ENCODE measurements at regions not wholly inside any gene's neighbourhood (a gene's known extent, or its start where the extent isn't known, plus 50 kb on each side); places are given as distances from the start of the nearest gene placed in this dataset.
"Not testable (repeated sequence)": the region's sequence is repeated elsewhere in the genome, so short reads cannot be mapped to it uniquely, and the experiment has no call there.

DNA sequence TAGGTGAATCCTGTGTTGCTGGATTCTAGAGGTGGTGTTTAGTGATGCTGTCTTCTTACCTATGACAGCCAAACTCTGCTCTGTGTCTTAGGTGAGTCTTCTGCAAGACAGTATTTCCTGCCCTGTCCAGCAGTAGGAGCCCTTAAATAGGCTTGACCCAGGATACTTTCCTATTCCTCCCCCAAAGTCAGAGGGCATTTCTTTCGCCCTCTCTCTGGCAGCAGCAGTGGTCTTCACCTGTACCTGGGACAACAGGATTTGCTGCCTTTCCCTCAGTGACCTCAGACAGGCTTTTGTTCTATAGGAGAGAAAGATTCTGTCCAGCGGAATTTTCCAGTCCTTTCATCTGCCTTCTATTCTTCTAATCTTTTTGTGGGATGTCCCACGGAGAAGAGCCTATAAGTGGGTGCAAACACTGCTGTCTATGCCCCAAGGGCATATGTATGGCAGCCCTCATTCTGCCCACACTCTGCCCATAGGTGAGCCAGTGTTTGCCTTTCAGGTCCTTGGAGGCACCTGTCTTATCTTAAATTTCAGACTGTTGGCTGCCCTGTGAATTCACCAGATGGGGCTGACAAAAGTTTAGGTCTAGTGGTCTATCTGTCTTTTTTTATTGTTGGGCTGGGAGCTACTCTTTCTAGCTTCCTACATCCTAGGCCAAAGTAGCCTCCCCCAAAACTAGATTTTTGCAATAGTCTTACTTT, 177.3 kb upstream of the SPOPL start:
- DNase-seq = no peak

DNA sequence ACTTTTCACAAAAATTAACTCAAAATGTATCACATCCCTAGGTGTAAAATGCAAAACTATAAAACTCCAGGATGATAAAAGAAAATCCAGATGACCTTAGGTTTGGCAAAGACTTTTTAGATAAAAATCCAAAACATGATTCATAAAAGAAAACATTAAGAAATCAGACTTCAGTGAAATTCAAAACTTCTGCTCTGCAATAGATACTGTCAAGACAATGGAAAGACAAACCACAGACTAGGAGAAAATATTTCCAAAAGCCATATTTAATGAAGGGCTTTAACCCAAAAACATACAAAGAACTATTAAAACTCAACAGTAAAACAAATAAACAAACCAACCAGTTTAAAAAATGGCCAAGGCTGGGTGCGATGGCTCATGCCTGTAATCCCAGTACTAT, 173.6 kb upstream of the SPOPL start:
- DNase-seq = no peak

DNA sequence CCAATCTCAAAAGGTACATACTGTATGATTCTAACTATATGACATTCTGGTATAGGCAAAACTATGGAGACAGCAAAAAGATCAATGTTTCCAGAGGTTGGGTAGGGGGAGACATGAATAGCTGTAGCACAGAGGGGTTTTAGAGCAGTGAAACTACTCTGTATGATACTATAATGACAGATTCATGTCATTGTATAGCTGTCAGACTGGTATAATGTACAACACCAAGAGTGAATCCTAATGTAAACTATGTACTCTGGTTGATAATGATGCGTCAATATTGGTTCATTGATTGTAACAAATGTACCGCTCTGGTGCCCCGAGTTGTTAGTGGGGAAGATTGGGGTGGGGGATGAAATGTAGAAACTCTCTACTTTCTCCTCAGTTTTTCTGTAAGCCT, 172.4 kb upstream of the SPOPL start:
- no peak for DNase-seq

DNA sequence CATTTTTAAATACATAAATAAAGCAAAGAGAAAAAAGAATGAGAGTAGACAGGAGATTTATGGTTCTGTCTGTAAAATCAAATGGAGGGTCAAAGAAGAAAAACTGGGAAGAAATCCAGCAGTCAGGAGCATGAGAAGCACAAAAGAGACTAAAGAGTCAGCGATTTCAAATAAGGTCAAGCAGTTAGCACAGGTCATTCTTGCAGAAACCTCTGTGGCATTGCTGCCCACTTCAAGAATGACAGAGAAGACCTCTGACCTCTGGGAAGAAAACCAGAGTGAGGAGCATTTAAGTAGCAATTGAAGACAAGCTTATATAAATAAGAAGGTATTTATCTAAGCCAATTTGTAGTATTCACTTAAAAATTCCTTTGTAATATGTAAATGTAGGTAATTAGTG, 172.0 kb upstream of the SPOPL start:
- no peak for DNase-seq

DNA sequence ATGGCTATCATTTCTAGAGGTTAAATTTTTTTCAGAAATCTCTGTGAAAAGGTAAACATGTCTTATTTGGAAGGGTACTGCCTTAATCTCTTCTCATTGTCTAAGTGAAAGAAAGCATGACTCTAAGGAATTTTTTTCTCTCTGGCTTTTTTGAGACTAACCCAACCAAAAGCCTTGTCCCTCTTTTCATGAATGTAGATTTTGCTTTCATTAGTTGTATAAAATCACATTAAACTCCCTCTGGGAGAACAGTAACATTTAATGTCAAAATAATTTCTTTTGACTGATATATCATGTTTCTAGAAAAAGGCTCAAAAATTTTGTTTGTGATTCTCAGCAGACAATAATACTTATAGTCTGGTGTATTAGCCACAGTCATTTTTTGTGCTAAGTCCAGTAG, 168.4 kb upstream of the SPOPL start:
- no peak for DNase-seq

DNA sequence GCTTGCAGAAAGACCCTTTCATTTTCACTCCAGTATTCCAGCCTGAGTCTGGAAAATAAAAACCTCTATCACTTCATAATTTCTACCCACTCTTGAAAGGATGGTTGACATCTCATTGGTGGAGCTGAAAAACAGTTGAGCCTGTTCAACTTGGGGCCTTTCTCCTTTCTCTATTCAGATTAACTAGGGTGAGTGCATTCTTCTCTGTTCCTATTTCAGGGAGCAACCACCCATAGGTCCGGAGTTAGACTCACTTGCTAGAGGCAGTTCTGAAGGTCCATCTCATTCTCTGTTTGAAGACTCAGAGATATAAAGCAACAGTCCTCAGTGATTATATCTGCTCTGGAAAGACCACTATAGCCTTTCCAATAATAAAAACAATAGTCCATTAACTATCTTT, 167.9 kb upstream of the SPOPL start:
- DNase-seq = no peak

DNA sequence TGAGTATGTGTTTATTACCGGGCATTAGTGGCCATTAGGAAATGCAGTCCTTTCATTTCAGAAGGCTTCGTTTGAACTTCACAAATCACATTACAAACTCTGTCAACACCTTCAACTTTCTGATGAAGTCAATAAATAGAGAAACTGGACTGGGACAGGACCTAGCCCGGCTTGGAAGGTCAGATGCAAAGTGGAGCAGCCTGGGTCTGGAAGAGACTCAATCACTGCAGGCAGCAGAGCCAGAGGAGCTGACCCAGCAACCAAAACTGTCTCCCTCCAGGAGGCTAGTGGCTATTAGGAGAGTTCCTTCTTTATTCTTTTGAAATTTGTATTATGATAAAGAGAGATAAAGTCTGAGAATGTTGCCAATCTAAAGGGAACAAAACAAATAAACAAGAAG, 167.2 kb upstream of the SPOPL start:
- no peak for DNase-seq

DNA sequence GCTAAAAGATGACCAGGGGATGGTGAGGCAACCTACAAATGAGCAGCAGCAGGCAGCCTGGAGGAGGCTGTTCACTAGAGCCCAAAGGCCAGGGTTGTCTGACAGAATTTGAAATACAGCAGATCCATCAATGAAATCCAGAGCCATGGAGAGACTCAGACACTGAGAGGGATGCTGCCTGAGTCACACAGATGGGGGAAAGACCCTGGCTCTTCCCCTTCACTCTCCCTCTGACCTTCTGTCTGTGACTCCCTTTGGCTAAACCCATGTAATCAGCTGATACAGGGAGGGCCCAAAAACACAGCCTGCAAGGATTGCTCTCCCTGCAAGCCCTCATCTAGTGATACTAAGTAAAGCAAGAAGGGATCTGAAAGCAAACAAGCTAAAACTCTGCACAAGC, 166.5 kb upstream of the SPOPL start:
- no peak for DNase-seq

DNA sequence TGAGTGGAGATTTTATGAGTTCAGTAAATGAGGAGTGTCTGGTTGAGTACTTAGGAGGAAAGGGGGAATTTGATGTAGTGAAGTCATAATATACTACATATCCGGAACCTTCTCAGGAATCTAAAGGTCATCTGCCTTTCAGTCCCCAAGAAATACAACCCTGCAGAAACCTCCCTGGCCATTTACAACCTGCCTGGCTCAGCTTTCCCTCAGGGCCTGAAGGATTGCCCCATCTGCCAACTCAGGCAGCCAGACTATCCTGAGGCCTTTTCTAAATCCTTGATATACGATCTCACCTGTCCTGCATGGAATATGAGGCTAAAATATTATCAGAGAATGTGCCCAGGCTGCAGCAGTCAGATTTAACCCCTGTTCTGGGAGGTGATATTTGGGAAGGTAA, 165.4 kb upstream of the SPOPL start:
- no peak for DNase-seq

DNA sequence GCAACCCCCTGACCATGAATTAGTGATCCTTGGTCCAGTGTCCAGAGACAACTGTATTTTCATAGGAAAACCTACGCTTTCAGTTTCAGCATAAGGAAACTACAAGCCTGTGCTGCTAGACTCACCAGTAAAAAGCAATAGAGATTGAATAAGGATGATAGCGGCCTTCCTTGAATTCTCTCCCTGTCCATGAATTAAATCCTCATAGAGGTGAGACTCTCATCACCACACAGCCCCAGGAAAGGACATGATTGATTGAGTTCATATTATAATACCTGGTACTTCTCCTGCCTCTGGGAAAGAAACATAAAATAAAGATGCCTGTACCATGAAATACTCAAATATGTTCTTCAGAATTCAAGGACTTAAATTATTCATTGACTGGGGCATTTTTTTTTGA, 146.3 kb upstream of the SPOPL start:
- DNase-seq = no peak

DNA sequence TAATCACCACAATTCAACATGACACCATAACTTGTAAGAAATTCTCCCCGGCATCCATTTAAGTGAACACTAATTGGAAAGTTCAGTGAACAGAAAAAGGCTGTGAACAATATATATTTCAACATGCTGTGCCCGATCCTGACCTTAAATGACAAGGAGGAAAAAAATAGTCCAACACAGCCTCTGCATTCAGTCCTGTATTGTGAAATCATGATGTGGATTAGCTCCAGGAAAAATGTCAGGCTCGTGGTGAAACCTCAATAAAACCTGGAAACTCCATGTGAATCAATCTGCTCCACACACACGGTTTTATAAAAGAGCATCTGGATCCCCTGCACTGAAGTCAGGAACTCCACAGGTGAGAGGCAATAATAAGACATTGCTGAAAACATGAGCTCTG, 145.4 kb upstream of the SPOPL start:
- DNase-seq = no peak

DNA sequence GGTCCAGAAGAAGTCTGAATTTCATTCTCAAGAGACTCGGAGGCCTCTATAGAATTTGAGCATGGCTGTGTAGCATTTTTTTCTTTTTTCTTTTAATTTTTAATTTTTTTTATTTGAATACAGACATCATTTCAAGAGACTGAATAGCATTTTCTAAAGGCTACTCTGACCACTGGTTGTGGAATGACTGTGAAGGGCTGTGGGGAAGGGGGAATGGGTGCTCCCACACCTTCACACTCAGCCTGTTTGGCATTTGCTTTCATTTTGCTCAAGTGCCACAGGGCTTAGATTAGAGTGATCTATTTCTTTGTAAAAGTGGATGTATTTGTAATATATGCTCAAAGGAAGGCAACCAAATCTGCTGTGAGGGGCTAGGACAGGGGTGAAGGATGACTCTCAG, 142.0 kb upstream of the SPOPL start:
- DNase-seq = no peak

DNA sequence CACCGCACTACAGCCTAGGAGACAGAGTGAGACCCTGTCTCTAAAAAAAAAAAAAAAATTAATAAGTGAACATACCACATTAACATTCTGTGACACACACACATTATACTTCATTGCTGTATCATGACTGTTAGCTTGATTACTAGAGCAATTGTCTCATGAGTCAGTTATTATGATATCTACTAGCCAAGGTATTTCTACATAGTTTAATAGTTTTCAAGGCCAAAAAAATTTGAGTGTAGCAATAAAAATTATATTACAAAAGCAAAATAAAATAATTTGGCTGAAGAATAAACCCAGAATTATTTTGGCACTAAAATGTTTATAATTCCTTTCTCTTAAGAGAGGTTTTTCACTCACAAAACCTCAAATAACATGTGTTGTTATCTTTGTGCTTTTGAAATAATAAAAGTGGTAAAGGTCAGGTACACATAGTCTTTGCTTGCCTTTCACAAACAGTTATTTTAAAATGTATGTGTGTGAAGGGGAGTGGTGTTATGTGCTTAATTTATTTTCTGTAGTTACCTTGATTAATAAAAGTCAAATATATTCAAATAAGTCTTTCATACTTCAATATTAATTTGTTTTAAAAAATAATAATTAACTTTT, 136.9 kb upstream of the SPOPL start:
- DNase-seq = no peak

DNA sequence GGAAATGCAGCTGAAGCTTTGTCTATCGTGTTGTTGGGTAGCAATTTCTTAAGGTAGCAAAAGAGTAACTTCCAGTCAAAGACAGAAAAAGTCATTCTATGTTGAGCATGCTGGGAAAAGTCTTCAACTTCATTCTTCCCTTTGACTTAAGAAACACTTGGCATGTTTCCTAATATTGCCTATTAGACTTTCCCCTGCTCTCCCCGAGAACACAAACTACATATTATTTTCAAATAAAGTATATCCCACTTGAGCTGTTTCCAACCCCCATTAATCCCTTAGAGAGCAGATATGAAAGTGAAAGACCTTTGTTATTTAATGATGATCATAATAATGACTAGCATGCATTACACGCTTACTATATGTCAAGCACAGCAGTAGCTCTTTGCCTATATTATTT, 136.0 kb upstream of the SPOPL start:
- no peak for DNase-seq

DNA sequence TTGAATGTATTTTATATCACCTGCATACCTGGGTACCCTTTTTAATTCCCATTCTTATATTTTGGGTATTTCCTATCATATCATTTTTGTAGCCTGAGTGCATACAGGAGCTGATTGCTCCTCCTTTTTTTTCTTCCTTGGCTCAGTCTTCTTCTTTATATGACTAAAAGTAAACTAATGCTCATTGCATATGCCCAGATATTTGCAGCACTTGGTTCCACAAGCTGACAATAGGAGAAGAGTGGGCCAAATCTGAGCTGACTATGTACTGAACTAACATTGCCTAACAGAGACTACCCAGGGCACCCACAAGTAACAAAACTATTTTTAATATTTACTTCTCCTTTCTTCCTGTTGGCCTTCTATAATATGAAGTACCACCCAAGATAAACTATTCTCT, 131.7 kb upstream of the SPOPL start:
- DNase-seq = no peak

DNA sequence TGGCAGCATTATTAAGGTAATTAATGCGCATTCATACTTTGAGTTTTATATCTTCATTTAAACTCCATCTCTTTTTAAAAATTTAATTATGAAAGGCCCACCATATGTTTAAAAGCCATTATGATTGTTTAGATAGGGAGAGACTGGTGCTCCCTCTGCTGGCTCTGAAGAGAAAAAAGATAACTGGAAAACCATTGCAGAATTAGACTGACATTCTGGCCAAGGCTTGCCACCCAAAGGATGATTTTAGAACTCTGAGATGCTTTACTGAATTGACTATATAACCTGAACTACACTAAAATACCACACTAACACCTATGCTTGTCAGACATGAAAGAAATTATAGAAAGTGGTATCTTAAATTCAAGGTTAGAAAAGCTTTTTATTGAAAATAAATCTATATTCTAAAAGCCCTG, 127.6 kb upstream of the SPOPL start:
- peak; percentile 6 for DNase-seq

DNA sequence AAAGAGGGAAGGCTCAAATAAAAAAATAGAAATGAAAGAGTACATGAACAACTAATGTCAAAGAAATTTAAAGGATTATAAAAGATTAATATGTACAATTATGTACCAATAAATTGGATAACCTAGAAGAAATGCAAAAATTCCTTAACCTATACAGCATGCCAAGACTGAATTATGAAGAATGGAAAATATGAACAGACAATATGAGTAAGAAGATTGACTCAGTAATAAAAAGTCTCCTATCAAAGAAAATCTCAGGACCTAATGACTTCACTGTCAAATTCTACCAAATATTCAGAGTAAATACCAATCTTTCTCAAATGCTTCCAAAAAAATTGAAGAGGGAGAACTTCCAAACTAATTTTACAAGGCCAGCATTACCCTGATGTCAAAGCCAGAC, 120.2 kb upstream of the SPOPL start:
- DNase-seq = no peak

DNA sequence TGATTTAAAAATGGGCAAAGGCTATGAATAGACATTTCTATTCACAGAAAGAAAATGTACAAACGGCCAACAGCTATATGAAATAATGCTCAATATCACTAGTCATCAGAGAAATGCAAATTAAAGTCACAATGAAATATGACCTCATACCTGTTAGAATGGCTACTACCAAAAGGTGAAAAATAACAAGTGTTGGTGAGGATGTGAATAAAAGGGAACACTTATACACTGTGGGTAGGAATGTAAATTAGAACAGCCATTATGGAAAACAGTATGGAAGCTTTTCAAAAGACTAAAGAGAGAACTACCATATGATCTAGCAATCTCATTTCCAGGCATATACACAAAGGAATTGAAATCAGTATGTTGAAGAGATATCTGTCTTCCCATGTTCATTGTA, 118.9 kb upstream of the SPOPL start:
- DNase-seq = no peak

DNA sequence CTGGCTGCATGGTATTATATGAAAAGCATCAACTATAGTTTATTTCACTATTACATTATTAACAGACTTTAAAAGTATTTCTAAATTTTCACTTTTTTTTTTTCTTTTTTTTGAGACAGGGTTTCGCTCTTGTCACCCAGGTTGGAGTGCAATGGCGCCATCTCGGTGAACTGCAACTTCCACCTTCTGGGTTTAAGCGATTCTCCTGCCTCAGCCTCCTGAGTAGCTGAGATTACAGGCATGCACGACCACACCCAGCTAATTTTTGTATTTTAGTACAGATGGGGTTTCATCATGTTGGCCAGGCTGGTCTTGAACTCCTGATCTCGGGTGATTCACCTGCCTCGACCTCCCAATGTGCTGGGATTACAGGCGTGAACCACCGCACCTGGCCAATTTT, 115.4 kb upstream of the SPOPL start:
- DNase-seq = not testable (repeated sequence)

DNA sequence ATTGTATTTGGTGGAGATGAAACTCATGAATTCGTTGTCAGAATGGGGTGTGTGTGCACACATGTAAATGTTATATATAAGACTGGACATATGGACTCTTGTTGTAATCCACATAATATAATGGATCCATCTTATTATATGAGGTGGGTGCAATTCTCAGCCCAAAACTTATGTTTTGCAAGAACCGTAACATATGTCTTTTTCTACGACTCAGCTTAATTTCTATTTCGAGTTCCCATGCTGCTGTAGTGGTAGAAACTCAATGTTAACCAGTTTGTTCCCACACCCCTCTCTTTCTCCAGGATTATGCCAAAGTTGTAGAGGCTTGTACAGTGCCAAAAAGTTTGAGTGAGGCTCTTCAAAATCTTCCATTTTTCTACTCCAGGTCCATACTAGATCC, 112.5 kb upstream of the SPOPL start:
- DNase-seq = no peak

DNA sequence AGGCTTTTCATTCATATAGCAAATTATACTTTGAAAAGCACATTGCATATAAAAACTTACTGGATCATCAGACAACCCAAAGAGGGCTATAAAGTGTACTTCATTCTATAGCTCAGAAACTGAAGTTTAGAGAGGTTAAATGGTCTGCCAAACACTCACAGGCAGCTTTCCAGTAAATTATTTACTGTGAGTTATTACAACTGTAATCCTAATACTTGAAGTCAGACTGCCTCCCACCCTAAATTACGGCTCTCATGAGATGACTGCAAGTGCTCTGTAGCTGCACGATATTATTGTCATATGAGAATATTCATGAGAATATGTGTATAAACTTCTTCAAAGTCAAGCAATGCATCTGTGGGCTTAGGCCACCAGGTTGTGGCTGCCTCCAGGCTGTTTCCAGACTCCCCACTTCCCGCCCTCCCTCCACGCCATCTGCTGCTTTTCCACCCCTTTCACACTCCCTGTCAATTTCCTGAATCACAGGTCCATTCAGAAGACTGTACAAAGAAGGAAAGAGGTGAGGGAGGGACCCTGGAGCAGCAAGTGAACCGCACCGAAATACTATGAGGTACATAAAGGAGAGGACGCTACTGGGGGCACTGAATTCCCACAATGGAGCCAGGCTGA, 111.1 kb upstream of the SPOPL start:
- no peak for DNase-seq

DNA sequence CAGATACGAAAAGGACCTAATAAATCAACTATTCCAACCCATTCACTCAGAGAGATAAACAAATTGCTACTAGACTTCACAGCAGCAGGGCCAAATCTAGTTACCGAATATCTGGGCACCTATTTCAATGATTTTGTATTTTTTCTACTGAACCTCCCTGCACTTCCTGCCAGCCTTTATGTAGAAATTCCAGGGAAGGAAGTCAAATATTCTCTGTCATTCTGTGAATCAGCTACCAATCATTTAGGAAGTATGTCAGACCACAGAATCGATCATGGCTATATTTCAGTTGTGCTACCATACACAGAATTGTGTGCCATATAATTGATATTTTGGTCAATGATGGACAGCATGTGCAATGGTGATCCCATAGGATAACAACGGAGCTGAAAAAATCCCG, 109.6 kb upstream of the SPOPL start:
- no peak for DNase-seq

DNA sequence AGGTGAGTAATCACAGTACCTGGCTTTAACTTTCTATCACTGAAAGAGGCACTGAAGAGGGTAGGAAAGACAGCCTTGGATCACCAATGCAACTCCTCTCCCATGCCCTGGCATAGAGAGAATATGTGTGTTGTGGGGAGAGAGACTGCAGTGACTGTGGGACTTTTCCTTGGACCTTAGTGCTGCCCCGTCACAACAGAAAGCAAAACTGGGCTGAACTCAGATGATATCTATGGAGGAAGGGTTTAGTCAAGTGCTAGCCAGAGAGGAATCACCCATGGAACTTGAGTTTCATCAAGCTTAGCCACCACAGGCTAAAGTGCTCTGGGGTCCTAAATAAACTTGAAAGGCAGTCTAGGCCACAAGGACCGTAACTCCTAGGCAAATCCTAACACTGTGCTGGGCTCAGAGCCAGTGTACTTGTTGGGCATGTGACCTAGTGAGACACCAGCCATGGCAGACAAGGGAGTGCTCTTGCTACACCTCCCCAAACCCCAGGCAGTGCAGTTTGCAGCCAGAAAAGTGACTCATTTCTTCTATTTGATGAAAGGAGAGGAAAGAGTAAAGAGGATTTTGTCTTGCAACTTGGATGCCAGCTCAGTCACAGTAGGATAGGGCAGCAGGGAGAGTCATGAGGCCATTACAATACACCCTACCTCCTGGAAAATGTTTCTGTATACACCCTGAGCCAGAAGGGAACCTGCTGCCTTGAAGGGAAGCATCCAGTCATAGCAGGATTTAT, 105.8 kb upstream of the SPOPL start:
- DNase-seq = no peak

DNA sequence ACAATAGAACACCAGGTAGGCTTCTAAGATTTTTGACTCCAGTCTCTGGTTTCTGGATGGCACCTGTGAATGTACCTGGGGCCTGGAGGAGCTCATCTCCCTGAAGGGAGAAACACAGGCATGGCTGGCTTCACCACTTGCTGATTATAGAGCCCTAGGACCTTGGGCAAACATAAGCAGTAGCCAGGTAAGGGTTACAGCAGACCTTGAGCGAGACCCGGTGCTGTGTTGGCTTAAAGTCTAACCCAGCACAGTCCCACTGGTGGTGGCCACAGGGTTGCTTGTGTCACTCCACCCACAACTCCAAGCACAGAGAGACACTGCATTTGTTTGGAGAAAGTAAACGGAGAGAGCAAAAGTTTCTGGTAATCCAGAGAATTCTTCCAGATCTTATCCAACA, 104.7 kb upstream of the SPOPL start:
- no peak for DNase-seq

All from activated CD4-positive, alpha-beta T cell treated with anti-CD3 and anti-CD28 coated beads, Interleukin-2, Interleukin-6, amounts not matched to agents 100 ng/mL and 50 ng/mL, durations not matched to agents 16 hours and 8 hours (primary cell).